ENCODE measurements at regions not wholly inside any gene's neighbourhood (a gene's known extent, or its start where the extent isn't known, plus 50 kb on each side); places are given as distances from the start of the nearest gene placed in this dataset.

- ChIA-PET CTCF (interaction anchor here (0.7 to 1.2 kb wide), 3 partner anchors 10 to 445 kb away, joined by 3 to 4 read pairs (median 3); no protein-coding TSS in a partner anchor), POLR2A (interaction anchor here (0.6 to 1.3 kb wide), 2 partner anchors 15 to 109 kb away, joined by 3 to 4 read pairs; no protein-coding TSS in a partner anchor)
- intact Hi-C loops (cut with micrococcal nuclease) = no loop called here
- no peak for TF ChIP-seq CTCF (IDR thresholded peaks at IDR 0.05)
- no peak overlapping the region for H3K4me3 Mint-ChIP-seq
- no peaks in the 10 kb centered on the region for H3K36me3 Mint-ChIP-seq (ENCODE audit: low read depth)
- H3K9me3 Mint-ChIP-seq = no peaks in the 10 kb centered on the region
- no peaks in the 10 kb centered on the region for H3K27me3 Mint-ChIP-seq
- H3K4me1 Mint-ChIP-seq (ENCODE audit: low read depth) = peaks cover 8% of the 10 kb centered on the region
- ATAC-seq = no peak
- DNase-seq = no peak
- no peak overlapping the region for H3K27ac Mint-ChIP-seq
Observed at GRCh38 chr10:4057021-4057420, 272.0 kb upstream of the KLF6 start.

GRCh38 chr10:4054656-4055435 is 269.8 kb upstream of the KLF6 start:
- ChIA-PET CTCF (no interaction called here), POLR2A (no interaction called here)
- intact Hi-C loops (cut with micrococcal nuclease) = no loop called here
- DNase-seq (no peak), ATAC-seq (no peak)
- no peaks in the 10 kb centered on the region for H3K27me3 Mint-ChIP-seq
- no peaks in the 10 kb centered on the region for H3K9me3 Mint-ChIP-seq
- no peaks in the 10 kb centered on the region for H3K36me3 Mint-ChIP-seq (ENCODE audit: low read depth)
- H3K4me1 Mint-ChIP-seq (ENCODE audit: low read depth) = peaks cover 3% of the 10 kb centered on the region
- no peak overlapping the region for H3K27ac Mint-ChIP-seq
- H3K4me3 Mint-ChIP-seq = no peak overlapping the region
- no peak for TF ChIP-seq CTCF (IDR thresholded peaks at IDR 0.05)

- H3K4me1 Mint-ChIP-seq (ENCODE audit: low read depth) = no peaks in the 10 kb centered on the region
- intact Hi-C loops (cut with micrococcal nuclease) = no loop called here
- ChIA-PET CTCF (no interaction called here), POLR2A (no interaction called here)
- no peaks in the 10 kb centered on the region for H3K27me3 Mint-ChIP-seq
- TF ChIP-seq CTCF (IDR thresholded peaks at IDR 0.05) = no peak
- no peaks in the 10 kb centered on the region for H3K36me3 Mint-ChIP-seq (ENCODE audit: low read depth)
- H3K27ac Mint-ChIP-seq = no peak overlapping the region
- no peaks in the 10 kb centered on the region for H3K9me3 Mint-ChIP-seq
- H3K4me3 Mint-ChIP-seq = no peak overlapping the region
- DNase-seq (no peak), ATAC-seq (no peak)
Observed at GRCh38 chr10:4053940-4054339, 268.9 kb upstream of the KLF6 start.

GRCh38 chr10:4051641-4052151 is 266.7 kb upstream of the KLF6 start:
- Mint-ChIP-seq H3K4me3 (no peak overlapping the region), H3K9me3 (no peaks in the 10 kb centered on the region), H3K27me3 (no peaks in the 10 kb centered on the region), H3K36me3 (ENCODE audit: low read depth) (no peaks in the 10 kb centered on the region), H3K27ac (no peak overlapping the region), H3K4me1 (ENCODE audit: low read depth) (no peaks in the 10 kb centered on the region)
- no peak for DNase-seq
- no peak for ATAC-seq
- intact Hi-C loops (cut with micrococcal nuclease) = no loop called here
- no peak for TF ChIP-seq CTCF (IDR thresholded peaks at IDR 0.05)
- ChIA-PET POLR2A (no interaction called here), CTCF (interaction anchor here (1.5 kb wide), 1 partner anchor 14 kb away, joined by 4 read pairs; no protein-coding TSS in a partner anchor)

- CTCF ChIA-PET = interaction anchor here (1.5 to 1.6 kb wide), 2 partner anchors 13 to 14 kb away, joined by 4 read pairs; no protein-coding TSS in a partner anchor
- no peak for TF ChIP-seq CTCF (IDR thresholded peaks at IDR 0.05)
- no peak overlapping the region for H3K4me3 Mint-ChIP-seq
- DNase-seq (no peak), ATAC-seq (no peak)
- no peaks in the 10 kb centered on the region for H3K27me3 Mint-ChIP-seq
- no peak overlapping the region for H3K27ac Mint-ChIP-seq
- intact Hi-C loops (cut with micrococcal nuclease) = no loop called here
- H3K9me3 Mint-ChIP-seq = no peaks in the 10 kb centered on the region
- POLR2A ChIA-PET = interaction anchor here (0.6 kb wide), 1 partner anchor 91 kb away, joined by 3 read pairs; no protein-coding TSS in a partner anchor
- H3K36me3 Mint-ChIP-seq (ENCODE audit: low read depth) = no peaks in the 10 kb centered on the region
- H3K4me1 Mint-ChIP-seq (ENCODE audit: low read depth) = no peaks in the 10 kb centered on the region
Observed at GRCh38 chr10:4051011-4051640, 266.1 kb upstream of the KLF6 start.
